Small intestine (tissue), 7 donors: ENCODE measurements at regions not wholly inside any gene's neighbourhood (a gene's known extent, or its start where the extent isn't known, plus 50 kb on each side); places are given as distances from the start of the nearest gene placed in this dataset.

Experiments
- DNase-seq, 2 donors: peaks; one replicate each; pipeline versions ENCODE4 v3.0.0 to v3.0.0-alpha.2; 2013
- FAIRE-seq: peaks from 2 replicates; lab custom pipeline; 2012; peaks lifted over from hg19 to GRCh38; lab: Jason Lieb, UNC
- H3K27ac ChIP-seq, 3 donors: one replicate each; pipeline ENCODE4 v1.5.1; 2013; ENCODE audit warnings: low read length in 2 of 3, mild to moderate bottlenecking in 2 of 3, control low read depth in 1 of 3, inconsistent platforms in 1 of 3, low read depth in 1 of 3, moderate library complexity in 1 of 3
- H3K27me3 ChIP-seq, 3 donors: one replicate each; pipeline ENCODE4 v1.6.1; 2013; ENCODE audit warnings: low read length in 3 of 3, inconsistent platforms in 1 of 3; ENCODE audit not compliant: control insufficient read depth in 3 of 3, insufficient read depth in 3 of 3
- H3K36me3 ChIP-seq, 3 donors: one replicate each; pipeline ENCODE4 v1.6.1; 2013; ENCODE audit warnings: low read length in 3 of 3, inconsistent platforms in 1 of 3, low read depth in 1 of 3, mild to moderate bottlenecking in 1 of 3, moderate library complexity in 1 of 3; ENCODE audit not compliant: control insufficient read depth in 3 of 3, insufficient read depth in 2 of 3
- H3K4me1 ChIP-seq, 3 donors: one replicate each; pipeline ENCODE4 v1.6.1; 2013; ENCODE audit warnings: low read length in 2 of 3, inconsistent platforms in 1 of 3, low read depth in 1 of 3, mild to moderate bottlenecking in 1 of 3, moderate library complexity in 1 of 3; ENCODE audit not compliant: control insufficient read depth in 3 of 3, insufficient read depth in 2 of 3
- H3K4me3 ChIP-seq, 3 donors: one replicate each; pipeline ENCODE4 v1.5.1; 2013; ENCODE audit warnings: low read length in 3 of 3, control low read depth in 1 of 3, inconsistent platforms in 1 of 3, low read depth in 1 of 3, mild to moderate bottlenecking in 1 of 3, moderate library complexity in 1 of 3
- H3K9me3 ChIP-seq, 2 donors: one replicate each; pipeline ENCODE4 v1.6.1; 2013; ENCODE audit warnings: low read depth in 1 of 2, low read length in 1 of 2; ENCODE audit not compliant: control insufficient read depth in 2 of 2, insufficient read depth in 1 of 2
- WGBS, 3 donors: extraction: QIAGEN DNeasy Blood & Tissue Kit; methylation state at CpG; one replicate each; pipeline ENCODE4 v1.1.7; 2013; 5-methylcytosine and 5-hydroxymethylcytosine counted together
- donor health status: healthy with polysubstance abuse.
- donor health status: control.
- donor health status: control.
- donor health status: Bipolar disorder and iron deficiency.
- donor health status: healthy.

GRCh38 chr2:117691595-117691994 lies 122.9 kb upstream of the DDX18 start:
- 52 to 73% (median 61%) methylated on average over 2 of the region's 2 CpGs for WGBS, 3 donors
- Histone ChIP-seq H3K27me3 (no peaks in the 10 kb centered on the region), H3K4me1 (no peaks in the 10 kb centered on the region), H3K4me3 (no peak overlapping the region), H3K27ac (no peak overlapping the region), H3K9me3 (no peaks in the 10 kb centered on the region), H3K36me3 (no peaks in the 10 kb centered on the region)
- FAIRE-seq (no peak), DNase-seq (no peak)

- DNase-seq (no peak), FAIRE-seq (no peak)
- no peaks in the 10 kb centered on the region for H3K9me3 ChIP-seq
- 76 to 83% (median 78%) methylated on average over 5 of the region's 5 CpGs for WGBS, 3 donors
- H3K27ac ChIP-seq: no peak overlapping the region
- H3K4me3 ChIP-seq: no peak overlapping the region
- no peaks in the 10 kb centered on the region for H3K4me1 ChIP-seq
- no peaks in the 10 kb centered on the region for H3K27me3 ChIP-seq
- H3K36me3 ChIP-seq: no peaks in the 10 kb centered on the region
These were observed 122.3 kb upstream of the DDX18 start for GRCh38 chr2:117692001-117692763.

GRCh38 chr2:117693154-117693553 lies 121.3 kb upstream of the DDX18 start:
- no peaks in the 10 kb centered on the region for H3K27me3 ChIP-seq
- H3K4me3 ChIP-seq: no peak overlapping the region
- 27 to 51% (median 40%) methylated on average over 4 of the region's 4 CpGs for WGBS, 3 donors
- DNase-seq (no peak), FAIRE-seq (no peak)
- H3K36me3 ChIP-seq: no peaks in the 10 kb centered on the region
- H3K27ac ChIP-seq: no peak overlapping the region
- no peaks in the 10 kb centered on the region for H3K4me1 ChIP-seq
- no peaks in the 10 kb centered on the region for H3K9me3 ChIP-seq

GRCh38 chr2:117693651-117694050 lies 120.8 kb upstream of the DDX18 start:
- Histone ChIP-seq H3K4me1 (no peaks in the 10 kb centered on the region), H3K4me3 (no peak overlapping the region), H3K27me3 (no peaks in the 10 kb centered on the region), H3K9me3 (no peaks in the 10 kb centered on the region), H3K27ac (no peak overlapping the region), H3K36me3 (no peaks in the 10 kb centered on the region)
- FAIRE-seq (no peak), DNase-seq (no peak)
- WGBS, 3 donors: 67 to 83% (median 83%) methylated on average over 2 of the region's 2 CpGs

GRCh38 chr2:117698287-117698686 lies 116.2 kb upstream of the DDX18 start:
- H3K4me3 ChIP-seq: no peak overlapping the region
- FAIRE-seq (no peak), DNase-seq (no peak)
- no peaks in the 10 kb centered on the region for H3K9me3 ChIP-seq
- H3K36me3 ChIP-seq: no peaks in the 10 kb centered on the region
- no peaks in the 10 kb centered on the region for H3K4me1 ChIP-seq
- no peaks in the 10 kb centered on the region for H3K27me3 ChIP-seq
- H3K27ac ChIP-seq: no peak overlapping the region
- 79 to 83% (median 82%) methylated on average over 4 of the region's 4 CpGs for WGBS, 3 donors

GRCh38 chr2:117698819-117699218 lies 115.7 kb upstream of the DDX18 start:
- DNase-seq: no peak
- Histone ChIP-seq H3K36me3 (no peaks in the 10 kb centered on the region), H3K9me3 (no peaks in the 10 kb centered on the region), H3K4me1 (no peaks in the 10 kb centered on the region), H3K4me3 (no peak overlapping the region), H3K27ac (no peak overlapping the region), H3K27me3 (no peaks in the 10 kb centered on the region)
- 65 to 67% (median 65%) methylated on average over 4 of the region's 4 CpGs for WGBS, 3 donors
- no peak for FAIRE-seq

- DNase-seq (no peak), FAIRE-seq (no peak)
- H3K27me3 ChIP-seq: no peaks in the 10 kb centered on the region
- no peak overlapping the region for H3K4me3 ChIP-seq
- 13 to 29% (median 26%) methylated on average over 2 of the region's 2 CpGs for WGBS, 3 donors
- H3K36me3 ChIP-seq: no peaks in the 10 kb centered on the region
- H3K9me3 ChIP-seq: no peaks in the 10 kb centered on the region
- no peak overlapping the region for H3K27ac ChIP-seq
- no peaks in the 10 kb centered on the region for H3K4me1 ChIP-seq
These were observed 114.0 kb upstream of the DDX18 start for GRCh38 chr2:117700471-117700870.

GRCh38 chr2:117701365-117701764 lies 113.1 kb upstream of the DDX18 start:
- H3K4me1 ChIP-seq: no peaks in the 10 kb centered on the region
- H3K36me3 ChIP-seq: no peaks in the 10 kb centered on the region
- H3K27me3 ChIP-seq: no peaks in the 10 kb centered on the region
- FAIRE-seq (no peak), DNase-seq (no peak)
- H3K4me3 ChIP-seq: no peak overlapping the region
- no peaks in the 10 kb centered on the region for H3K9me3 ChIP-seq
- WGBS, 3 donors: 92 to 93% (median 93%) methylated on average over 2 of the region's 2 CpGs
- H3K27ac ChIP-seq: no peak overlapping the region

GRCh38 chr2:117702098-117702497 lies 112.4 kb upstream of the DDX18 start:
- Histone ChIP-seq H3K27ac (no peak overlapping the region), H3K4me1 (no peaks in the 10 kb centered on the region), H3K36me3 (no peaks in the 10 kb centered on the region), H3K9me3 (no peaks in the 10 kb centered on the region), H3K4me3 (no peak overlapping the region), H3K27me3 (no peaks in the 10 kb centered on the region)
- 59 to 65% (median 62%) methylated on average over 2 of the region's 2 CpGs for WGBS, 3 donors
- DNase-seq (no peak), FAIRE-seq (no peak)
